ENCODE measurements at regions not wholly inside any gene's neighbourhood (a gene's known extent, or its start where the extent isn't known, plus 50 kb on each side); places are given as distances from the start of the nearest gene placed in this dataset.
"Not testable (repeated sequence)": the region's sequence is repeated elsewhere in the genome, so short reads cannot be mapped to it uniquely, and the experiment has no call there.

DNA sequence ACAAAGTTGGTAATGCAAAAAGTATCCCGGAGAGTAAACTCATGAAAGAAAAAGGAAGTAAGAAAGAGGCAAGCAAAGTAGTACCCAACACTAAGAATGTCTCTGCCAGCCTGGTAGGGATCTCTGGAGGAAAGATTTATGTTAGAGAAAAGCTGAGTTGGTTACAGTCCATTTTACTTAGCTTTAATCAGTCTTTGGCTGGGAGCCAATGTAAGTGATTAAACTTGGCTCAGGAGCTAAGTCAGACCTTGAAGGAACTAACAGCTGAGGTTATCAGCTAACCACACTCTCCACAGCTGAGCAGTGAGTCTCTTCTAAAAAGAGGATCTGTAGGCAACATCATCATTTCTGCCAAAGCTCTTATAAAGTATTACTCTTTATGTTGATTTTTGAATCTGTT is 148.0 kb downstream of the ANKRD7 start:
- TF ChIP-seq CTCF (IDR thresholded peaks at IDR 0.05; ENCODE audit: low read depth, low read length), result no peak
- H3K4me3 ChIP-seq (replicated peaks in 1 of 2; ENCODE audit: low read depth in 2 of 2, low read length in 2 of 2), result no peak overlapping the region
- DNase-seq (ENCODE audit: low read depth in 2 of 2), result peak in 1 of 2 donors; percentile 0

GRCh38 chr7:118389629-118390028 is 165.1 kb downstream of the ANKRD7 start:
- H3K4me3 ChIP-seq (replicated peaks in 1 of 2; ENCODE audit: low read depth in 2 of 2, low read length in 2 of 2), result no peak overlapping the region
- DNase-seq (ENCODE audit: low read depth in 2 of 2), result no peak
- TF ChIP-seq CTCF (IDR thresholded peaks at IDR 0.05; ENCODE audit: low read depth, low read length), result no peak

- no peak overlapping the region for H3K4me3 ChIP-seq (replicated peaks in 1 of 2; ENCODE audit: low read depth in 2 of 2, low read length in 2 of 2)
- no peak for DNase-seq (ENCODE audit: low read depth in 2 of 2)
- TF ChIP-seq CTCF (IDR thresholded peaks at IDR 0.05; ENCODE audit: low read depth, low read length), result no peak
Measured at GRCh38 chr7:118404211-118404610, 179.7 kb downstream of the ANKRD7 start.

DNA sequence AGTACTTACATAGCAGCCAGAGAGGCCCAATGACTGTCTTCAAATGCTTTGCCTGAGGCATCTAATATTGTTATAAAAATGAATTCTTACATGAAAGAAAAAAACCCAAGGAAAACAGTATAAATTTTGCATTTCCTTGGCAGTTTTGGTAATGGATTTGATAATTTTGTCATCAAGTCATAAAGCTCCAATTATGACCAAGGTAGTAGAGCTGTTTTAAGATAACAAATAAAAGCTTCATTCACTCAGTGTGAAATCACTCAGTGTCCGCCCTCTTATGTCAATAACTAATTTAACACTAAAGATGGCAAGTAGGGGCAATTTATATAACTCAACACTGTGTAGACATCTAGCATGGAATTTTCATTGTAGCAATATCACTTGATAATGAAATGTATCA is 193.9 kb downstream of the ANKRD7 start:
- no peak overlapping the region for H3K4me3 ChIP-seq (replicated peaks in 1 of 2; ENCODE audit: low read depth in 2 of 2, low read length in 2 of 2)
- DNase-seq (ENCODE audit: low read depth in 2 of 2), result no peak
- no peak for TF ChIP-seq CTCF (IDR thresholded peaks at IDR 0.05; ENCODE audit: low read depth, low read length)

- no peak for TF ChIP-seq CTCF (IDR thresholded peaks at IDR 0.05; ENCODE audit: low read depth, low read length)
- no peak for DNase-seq (ENCODE audit: low read depth in 2 of 2)
- no peak overlapping the region for H3K4me3 ChIP-seq (replicated peaks in 1 of 2; ENCODE audit: low read depth in 2 of 2, low read length in 2 of 2)
Measured at GRCh38 chr7:118420888-118421287, 196.4 kb downstream of the ANKRD7 start.

GRCh38 chr7:118429141-118429540 is 204.6 kb downstream of the ANKRD7 start:
- no peak for TF ChIP-seq CTCF (IDR thresholded peaks at IDR 0.05; ENCODE audit: low read depth, low read length)
- H3K4me3 ChIP-seq (replicated peaks in 1 of 2; ENCODE audit: low read depth in 2 of 2, low read length in 2 of 2), result no peak overlapping the region
- no peak for DNase-seq (ENCODE audit: low read depth in 2 of 2)

- no peak for DNase-seq (ENCODE audit: low read depth in 2 of 2)
- no peak for TF ChIP-seq CTCF (IDR thresholded peaks at IDR 0.05; ENCODE audit: low read depth, low read length)
- no peak overlapping the region for H3K4me3 ChIP-seq (replicated peaks in 1 of 2; ENCODE audit: low read depth in 2 of 2, low read length in 2 of 2)
Measured at GRCh38 chr7:118436663-118437062, 212.2 kb downstream of the ANKRD7 start.

DNA sequence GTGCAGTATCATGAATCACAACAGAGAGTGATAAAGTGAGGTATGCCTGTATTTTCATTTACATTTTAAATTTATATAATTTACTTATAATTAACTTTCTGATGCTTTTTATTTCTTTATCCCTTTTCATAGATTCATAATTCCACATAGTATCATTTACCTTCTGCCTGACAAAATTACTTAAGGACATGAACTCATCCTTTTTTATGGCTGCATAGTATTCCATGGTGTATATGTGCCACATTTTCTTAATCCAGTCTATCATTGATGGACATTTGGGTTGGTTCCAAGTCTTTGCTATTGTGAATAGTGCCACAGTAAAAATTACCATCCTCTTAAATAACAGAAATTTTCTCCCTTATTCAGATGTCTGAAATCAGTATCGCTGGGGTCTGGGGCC is 224.5 kb downstream of the ANKRD7 start:
- not testable (repeated sequence) for H3K4me3 ChIP-seq (replicated peaks in 1 of 2; ENCODE audit: low read depth in 2 of 2, low read length in 2 of 2); DNase-seq (ENCODE audit: low read depth in 2 of 2)
